Endometrial microvascular endothelial cells (primary cell): ENCODE measurements at regions not wholly inside any gene's neighbourhood (a gene's known extent, or its start where the extent isn't known, plus 50 kb on each side); places are given as distances from the start of the nearest gene placed in this dataset.

Experiments
- in situ Hi-C: cut with HindIII; loops from 2 replicates; pipeline ENCODE4 v1.10.0; 2017; ENCODE audit warnings: low sequenced_read_pairs, low pct_unique_long_range_greater_than_20kb; ENCODE audit errors: inconsistent ontology term

DNA sequence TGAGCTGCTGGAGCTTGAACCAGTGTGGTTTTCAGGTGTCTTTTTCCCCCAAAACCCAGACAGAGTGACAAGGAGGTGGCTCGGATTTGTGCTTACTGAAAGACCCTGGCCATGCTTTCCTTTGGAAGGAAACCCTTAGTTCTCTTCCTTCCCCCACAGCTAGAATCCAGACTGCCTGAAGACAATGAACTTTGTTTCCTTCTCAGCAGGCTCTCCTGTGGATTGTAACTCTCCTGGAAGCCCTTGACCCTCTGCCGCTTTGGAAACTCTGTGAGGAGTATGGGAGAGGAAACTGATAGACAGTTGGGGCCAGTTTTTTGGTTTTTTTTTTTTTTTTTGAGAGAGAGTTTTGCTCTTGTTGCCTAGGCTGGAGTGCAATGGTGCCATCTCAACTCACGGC is 62.1 kb upstream of the SESN3 start:
- in situ Hi-C loops, result no loop called here

GRCh38 chr11:95291946-95292345 is 60.9 kb upstream of the SESN3 start:
- in situ Hi-C loops, result no loop called here

- in situ Hi-C loops, result no loop called here
These were observed 58.5 kb upstream of the SESN3 start for GRCh38 chr11:95289378-95290101.

DNA sequence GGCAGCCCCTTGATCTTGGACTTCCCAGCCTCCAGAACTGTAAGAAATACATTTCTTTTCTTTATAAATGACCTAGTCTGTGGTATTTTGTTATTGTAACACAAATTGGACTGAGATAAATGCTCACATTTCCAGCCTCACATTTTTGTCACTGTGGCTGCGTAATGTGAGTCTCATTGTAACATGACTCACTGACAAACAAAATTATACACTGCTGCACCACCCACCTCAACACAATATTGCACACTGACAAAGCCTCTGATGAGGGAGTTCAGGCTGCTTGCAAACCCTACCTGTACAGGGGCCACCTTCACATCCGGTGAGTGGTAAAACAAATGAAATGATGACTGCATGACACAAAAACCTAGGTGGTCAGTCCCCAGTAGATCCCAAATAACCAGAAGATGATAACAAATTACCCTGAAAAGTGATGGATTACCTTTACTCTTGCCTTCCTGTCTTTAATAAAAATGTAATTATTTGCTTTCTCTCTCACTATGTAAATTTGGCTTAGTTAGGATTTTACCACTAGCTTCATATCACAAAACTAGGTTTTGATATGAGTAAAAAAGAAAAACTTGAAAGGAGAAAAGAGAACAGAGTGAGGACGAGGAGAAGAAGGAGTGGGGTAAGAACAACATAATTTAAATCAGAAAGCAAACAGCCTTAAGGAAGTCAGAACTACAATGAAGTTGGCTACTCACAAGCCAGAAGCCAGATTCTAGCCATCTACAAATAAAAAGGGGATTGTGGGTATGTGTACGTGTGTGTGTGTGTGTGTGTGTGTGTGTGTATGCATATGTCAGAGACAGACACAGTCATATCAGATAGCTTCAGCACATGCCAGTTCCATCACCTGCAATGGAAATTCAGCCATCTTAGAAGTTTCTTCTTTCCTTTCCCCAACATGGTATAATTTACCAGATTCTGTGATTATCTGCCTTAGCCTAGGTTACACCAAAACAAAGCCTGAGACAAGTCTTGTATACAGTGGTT is 53.4 kb upstream of the SESN3 start:
- in situ Hi-C loops, result no loop called here

DNA sequence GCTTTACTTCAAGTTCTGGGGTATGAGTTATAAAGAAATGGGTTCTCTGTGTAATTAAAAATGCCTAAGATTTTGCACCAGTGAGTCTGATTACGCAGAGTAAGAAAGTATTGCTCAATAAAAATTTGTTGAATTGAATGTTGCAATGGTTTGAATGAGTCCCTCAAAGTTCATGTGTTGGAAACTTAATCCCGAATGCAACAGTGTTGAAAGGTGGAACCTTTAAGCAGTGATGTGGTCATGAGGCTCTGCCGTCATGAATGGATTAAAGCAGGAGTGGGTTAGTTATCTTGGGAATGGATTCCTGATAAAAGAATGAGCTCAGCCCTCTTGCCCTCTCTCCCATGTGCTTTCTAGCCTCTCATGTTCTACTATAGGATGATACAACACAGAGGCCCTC is 52.6 kb upstream of the SESN3 start:
- in situ Hi-C loops, result no loop called here

DNA sequence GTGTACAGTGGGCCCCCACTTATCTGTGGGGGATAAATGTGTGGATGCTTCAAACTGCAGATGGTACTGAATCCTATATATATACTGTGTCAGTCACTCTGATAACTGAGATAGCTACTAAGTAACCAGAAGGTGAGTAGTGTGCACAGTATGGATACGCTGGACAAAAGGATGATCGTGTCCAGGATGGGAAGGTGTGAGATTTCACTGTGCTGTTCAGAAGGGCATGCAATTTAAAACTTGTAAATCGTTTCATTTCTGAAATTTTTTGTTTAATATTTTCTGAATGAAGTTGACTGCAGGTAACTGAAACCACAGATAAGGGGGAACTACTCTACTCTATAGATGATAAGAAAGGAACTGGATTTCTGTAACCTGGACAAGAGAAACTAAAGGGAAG is 52.1 kb upstream of the SESN3 start:
- in situ Hi-C loops, result no loop called here

- in situ Hi-C loops, result no loop called here
These were observed 51.3 kb upstream of the SESN3 start for GRCh38 chr11:95282291-95282751.
